GM21786 (cell line): ENCODE measurements at regions not wholly inside any gene's neighbourhood (a gene's known extent, or its start where the extent isn't known, plus 50 kb on each side); places are given as distances from the start of the nearest gene placed in this dataset.
A peak's percentile ranks its signal among the peaks of the same experiment; 100 is the strongest.

Experiments
- ATAC-seq: cut with Tn5 transposase; IDR thresholded peaks from one replicate; pipeline ENCODE4 v1.9.1; 2021; ENCODE audit not compliant: unreplicated experiment

- no peak for ATAC-seq
Measured at GRCh38 chr9:29717631-29718030, 2144.3 kb upstream of the C9orf72 start.

DNA sequence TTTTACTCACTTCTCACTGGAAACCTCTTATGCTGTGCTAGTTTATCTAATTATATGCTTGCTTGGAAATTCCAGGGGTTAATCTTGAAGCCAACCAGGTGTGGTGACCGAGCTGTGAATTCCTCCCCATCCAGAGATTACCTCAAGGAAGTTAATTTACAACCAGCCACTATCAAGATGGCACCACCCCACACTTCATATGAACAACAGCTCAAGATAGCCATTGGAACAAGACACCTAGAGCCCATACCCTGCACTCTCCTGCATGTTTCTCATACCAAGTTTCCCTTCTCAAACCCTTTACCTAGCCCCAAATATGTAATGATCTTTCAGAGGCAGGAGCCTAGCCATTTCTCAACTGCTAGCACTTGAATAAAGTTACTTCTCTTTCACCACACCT is 2156.9 kb upstream of the C9orf72 start:
- no peak for ATAC-seq

DNA sequence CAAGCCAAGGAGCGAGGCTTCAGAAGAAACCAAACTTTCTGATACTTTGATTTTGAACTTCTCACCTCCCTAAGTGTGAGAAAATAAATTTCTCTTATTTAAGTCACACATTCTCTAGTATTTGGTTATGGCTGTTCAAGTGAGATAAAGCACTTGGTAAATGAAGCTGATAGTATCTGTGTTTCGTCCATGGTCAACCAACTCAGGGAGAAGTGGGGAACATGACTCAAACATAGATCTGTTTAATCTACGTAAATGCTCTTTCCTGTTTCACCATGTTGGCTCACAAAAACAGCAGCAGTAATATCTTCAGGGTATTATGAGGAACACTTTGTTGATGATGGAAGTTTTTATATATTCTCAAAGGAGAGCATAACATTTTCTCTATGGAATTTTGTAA is 2167.2 kb upstream of the C9orf72 start:
- ATAC-seq: no peak

DNA sequence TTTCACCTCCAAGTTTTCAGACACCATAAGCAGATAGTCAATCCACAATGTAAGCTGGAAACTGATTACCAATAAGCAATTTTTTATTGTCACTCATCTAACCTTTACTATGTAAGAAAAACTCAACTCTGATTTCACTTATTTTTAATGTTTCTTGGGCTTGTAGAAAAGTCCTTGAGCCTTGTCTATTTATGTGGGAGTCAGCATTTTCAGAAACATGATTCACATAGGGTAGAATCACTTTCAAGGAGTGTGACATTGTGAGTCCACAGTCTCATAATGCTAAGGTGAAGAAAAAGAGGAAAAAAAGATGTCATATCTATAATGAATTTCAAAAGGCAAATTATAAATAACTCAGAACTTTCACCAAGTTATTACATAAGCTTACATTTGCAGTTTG is 2167.9 kb upstream of the C9orf72 start:
- no peak for ATAC-seq

GRCh38 chr9:29750062-29750461 is 2176.8 kb upstream of the C9orf72 start:
- ATAC-seq: no peak

DNA sequence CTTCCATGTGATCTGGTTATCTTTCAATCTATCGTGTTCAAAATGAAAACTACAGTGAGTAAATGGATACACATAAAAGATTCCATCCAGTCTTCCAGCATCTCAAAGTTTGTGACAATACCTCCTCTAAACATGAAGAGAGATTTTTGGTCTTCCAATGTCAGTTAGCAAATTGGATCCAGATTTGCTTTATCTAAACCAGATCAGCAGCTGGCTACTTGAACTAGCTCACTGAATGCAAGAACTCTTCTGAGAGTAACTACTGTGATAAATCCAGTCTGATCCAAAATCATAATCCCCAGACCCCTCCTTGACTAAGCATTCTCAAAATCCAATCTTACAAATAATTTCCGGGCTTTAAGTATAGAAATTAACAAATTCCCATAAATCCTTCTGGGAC is 2177.9 kb upstream of the C9orf72 start:
- ATAC-seq: no peak

DNA sequence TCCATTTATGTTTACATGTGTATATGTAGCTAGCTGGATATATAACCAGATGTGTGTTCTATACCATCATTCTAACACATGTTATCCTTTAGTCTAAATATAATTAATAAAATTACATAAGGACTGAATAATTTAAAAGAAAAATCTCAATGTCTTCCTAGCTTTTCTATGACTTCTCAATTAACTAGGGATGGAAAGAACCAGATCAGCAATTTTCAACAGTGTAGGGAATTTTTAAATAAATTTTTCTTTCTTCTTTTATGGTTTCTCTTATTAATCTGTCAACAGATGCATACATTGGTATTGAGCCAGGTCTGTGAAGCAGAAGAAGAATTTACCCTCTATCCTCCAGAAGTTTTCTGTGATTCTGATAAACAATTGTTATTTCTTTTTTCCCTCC is 2180.4 kb upstream of the C9orf72 start:
- ATAC-seq: no peak

GRCh38 chr9:29769019-29769418 is 2195.7 kb upstream of the C9orf72 start:
- no peak for ATAC-seq

- ATAC-seq: peak; percentile 55
Measured at GRCh38 chr9:29773676-29774075, 2200.4 kb upstream of the C9orf72 start.

DNA sequence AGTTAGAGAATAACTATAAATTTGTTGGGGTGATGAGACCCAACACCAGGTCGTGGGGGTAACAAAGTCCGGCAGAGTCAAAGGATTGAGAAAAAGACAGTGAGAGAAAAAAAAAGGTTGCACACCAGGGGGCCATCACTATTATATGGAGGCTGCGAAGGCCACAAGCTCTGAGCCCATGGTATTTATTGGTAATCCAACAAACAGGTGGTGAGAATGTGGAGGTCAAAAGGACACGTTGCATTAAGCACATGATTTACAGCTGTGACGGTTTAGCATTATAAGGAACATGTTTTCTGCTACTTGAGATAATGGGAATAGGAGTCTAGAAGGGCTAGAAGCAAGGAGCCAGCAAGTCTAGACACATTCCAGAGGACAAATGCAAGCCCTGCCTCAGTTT is 2202.2 kb upstream of the C9orf72 start:
- ATAC-seq: no peak

- no peak for ATAC-seq
Measured at GRCh38 chr9:29778281-29778849, 2205.1 kb upstream of the C9orf72 start.

GRCh38 chr9:29793970-29794369 is 2220.7 kb upstream of the C9orf72 start:
- no peak for ATAC-seq

DNA sequence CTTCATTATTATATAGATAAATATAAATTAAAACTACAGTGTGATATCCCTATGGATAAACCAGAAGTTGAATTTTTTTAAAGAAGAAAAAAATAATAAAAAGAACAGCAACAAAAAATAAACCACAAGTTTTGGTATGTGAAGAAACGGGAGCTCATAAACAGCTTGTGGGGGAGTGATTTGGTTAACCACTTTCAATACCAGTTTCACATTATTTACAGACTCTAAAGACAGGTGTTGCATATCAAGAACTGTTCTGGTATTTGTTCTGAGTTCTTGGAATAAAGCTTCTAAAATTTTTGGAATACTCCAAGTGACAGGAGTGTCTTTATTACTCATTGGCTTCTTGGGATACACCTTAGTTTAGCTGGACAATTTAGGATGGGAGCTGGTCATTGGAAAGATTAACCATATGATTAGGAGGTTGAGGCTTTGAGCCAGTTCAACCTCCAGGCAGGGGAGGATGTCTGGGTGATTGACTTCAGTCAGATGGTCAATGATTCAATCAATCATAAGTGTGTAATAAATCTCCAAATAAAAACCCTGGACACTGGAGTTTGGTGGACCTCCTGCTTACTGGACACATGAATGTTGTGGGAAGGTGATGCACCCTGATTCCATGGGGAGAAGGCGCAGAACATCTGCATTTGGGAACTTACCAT is 2223.1 kb upstream of the C9orf72 start:
- ATAC-seq: peak; percentile 76

DNA sequence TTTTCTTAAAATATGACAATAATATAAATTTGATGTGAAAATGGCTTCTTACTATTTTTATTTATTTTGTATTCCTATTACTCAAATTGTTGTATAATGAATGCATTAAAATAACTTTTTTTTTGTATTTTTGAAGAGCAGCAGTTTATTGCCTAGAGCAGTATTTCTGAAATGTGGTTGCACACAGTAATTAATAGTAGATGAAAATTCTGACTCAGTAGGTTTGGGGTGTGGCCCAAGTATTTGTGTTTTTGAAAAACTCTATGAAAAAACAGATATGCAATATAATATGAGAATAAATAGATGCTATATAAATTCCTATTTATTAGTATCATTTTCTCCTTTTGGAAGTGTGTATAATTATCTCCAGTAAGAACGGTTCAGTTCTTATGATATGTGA is 2225.3 kb upstream of the C9orf72 start:
- no peak for ATAC-seq

- no peak for ATAC-seq
Measured at GRCh38 chr9:29799227-29799626, 2225.9 kb upstream of the C9orf72 start.

- no peak for ATAC-seq
Measured at GRCh38 chr9:29800821-29801220, 2227.5 kb upstream of the C9orf72 start.

GRCh38 chr9:29802454-29802853 is 2229.2 kb upstream of the C9orf72 start:
- no peak for ATAC-seq

DNA sequence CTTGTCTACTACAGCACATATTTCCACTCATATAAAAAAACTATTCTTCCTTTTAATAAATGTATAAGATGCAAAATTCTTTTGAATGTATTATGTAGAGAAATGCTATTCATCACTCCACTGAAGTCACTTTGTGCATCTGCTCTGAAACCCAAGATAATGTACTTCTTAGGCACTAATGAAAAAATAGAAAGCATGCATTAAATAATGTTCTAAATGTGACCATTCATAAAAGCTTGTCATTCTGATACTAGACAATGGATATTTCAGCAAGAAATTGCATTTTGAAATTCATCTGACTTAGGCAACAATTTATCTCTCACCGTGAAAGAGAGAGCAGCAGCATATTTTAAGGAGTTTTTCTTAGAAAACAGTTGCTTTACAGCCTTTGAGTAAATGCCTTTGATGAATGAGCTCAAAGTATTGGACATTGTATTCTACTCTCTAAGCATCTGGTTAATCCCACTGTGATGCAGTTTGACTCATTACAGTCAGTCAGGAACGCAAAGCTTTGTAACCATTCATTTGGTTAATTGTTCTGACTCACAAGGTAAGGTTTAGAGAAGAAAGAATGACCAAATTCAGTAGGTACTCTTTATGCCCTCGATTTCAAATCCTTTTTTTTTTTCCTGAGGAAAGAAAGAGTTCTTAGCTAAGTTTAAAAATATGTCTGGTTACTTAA is 2233.8 kb upstream of the C9orf72 start:
- no peak for ATAC-seq

DNA sequence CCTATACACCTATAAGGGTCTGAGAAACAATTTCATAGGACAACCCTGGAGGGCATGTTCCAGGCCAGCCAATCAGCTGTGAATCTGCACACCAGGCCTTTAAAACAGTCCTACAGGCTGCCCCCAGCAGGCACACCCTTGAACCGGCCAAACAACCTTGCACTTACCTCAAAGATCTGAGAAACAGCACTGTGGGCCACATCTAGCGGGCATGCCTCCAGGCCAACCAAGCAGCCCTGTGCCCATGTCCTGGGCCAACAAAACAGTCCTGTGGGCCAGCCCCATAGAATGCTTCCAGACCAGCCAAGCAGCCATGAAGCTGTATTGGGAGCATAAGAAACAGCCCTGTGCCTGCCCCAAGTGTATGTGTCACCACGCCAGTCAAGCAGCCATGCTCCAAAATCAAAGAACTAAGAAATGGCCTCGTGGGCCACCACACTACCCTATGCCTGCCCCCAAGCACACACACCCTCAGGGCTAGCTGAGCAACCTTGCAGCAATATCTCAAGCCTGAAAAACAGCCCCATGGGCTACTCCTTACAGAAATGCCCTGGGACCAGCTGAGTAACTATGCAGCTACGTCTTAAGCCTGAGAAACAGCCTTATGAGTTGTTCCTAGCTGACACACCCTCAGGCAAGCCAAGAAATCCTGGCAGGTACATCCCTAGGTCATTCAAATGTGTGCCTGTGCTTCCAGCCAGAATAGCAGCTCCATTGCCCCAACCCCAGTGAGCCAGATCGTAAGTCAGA is 2243.8 kb upstream of the C9orf72 start:
- no peak for ATAC-seq

DNA sequence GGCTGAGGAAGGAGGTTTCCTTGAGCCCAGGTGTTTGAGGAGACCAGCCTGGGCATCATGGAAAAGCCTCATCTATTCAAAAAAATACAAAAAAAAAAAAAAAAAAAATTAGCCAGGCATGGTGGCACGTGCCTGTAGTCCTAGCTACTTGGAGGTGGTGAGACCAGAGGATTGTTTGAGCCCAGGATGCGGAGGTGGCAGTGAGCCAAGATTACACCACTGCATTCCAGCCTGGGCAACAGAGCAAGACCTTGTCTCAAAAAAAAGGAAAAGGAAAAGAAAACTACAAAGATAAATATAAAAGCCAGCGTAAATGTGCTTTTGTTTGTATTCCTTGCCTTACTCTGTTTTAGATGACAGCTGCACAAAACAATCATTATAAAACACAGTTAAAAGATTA is 2249.2 kb upstream of the C9orf72 start:
- ATAC-seq: no peak

- no peak for ATAC-seq
Measured at GRCh38 chr9:29826421-29826820, 2253.1 kb upstream of the C9orf72 start.

DNA sequence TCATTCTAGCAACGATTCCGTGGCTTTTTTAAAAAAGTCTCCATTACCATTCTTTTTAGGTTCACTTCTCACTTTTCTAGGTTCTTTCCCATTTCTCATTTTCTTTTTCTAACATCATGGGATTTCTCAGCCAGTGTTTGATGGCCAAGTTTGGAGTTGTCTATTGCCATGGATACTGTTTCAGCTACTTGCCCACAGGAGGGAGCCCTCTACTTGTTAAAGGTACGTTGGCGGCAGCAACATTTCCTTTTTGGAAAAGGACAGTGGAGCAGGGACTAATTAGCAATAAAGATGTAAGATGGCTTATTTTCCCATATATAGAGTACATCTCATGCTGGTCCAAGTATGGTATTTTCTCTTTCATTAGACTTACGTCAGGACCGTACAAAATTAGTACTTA is 2257.5 kb upstream of the C9orf72 start:
- no peak for ATAC-seq
